GM12865 (cell line): ENCODE measurements at regions not wholly inside any gene's neighbourhood (a gene's known extent, or its start where the extent isn't known, plus 50 kb on each side); places are given as distances from the start of the nearest gene placed in this dataset.

Experiments used
- DNase-seq: peaks from one replicate; pipeline ENCODE4 v3.0.0; 2010; ENCODE audit warnings: low read depth
- H3K4me3 ChIP-seq: 2 replicates; pipeline ENCODE4 v1.5.1; 2011; ENCODE audit warnings: mild to moderate bottlenecking, low read depth, low read length, control low read depth
- TF ChIP-seq, protein P1 (sequence below): IDR thresholded peaks from 2 replicates; pipeline ENCODE4 v1.5.1; 2011; ENCODE audit warnings: low read length, control low read depth, low read depth, inconsistent platforms; ENCODE audit not compliant: insufficient read depth; ENCODE audit errors: missing control alignments

DNA sequence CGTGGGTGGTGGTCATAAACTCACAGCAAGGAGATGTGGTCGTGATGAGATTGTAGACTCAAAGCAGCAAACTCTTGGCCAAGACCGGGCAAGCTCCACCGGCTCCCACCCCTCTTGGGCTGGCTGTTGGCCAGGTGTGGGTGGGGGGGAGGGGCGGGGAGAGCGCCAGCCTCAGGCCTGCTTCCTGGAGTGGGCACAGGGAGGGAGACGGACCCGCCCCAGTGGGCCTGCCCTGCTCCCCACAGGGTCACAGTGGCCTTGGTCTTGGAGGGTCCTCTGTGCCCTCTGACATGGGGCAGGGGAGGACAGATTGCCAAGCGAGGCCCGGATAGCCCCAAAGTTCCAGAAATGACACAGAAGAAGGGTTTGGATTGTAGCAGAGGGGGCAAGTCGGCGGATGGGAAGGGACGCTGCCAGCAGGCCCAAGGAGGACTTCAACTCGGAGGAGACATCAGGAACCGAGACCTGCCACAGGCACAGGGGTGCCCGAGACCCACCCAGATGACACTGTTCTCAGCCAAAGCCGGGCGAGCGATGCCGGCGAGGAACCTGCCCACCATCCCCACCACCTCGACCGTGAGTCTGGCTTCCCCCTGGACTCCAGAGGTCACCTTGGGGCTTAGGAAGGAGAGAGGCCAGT is 85.4 kb upstream of the ACTRT2 start:
- H3K4me3 ChIP-seq, result no peak overlapping the region
- TF ChIP-seq, protein P1, sequence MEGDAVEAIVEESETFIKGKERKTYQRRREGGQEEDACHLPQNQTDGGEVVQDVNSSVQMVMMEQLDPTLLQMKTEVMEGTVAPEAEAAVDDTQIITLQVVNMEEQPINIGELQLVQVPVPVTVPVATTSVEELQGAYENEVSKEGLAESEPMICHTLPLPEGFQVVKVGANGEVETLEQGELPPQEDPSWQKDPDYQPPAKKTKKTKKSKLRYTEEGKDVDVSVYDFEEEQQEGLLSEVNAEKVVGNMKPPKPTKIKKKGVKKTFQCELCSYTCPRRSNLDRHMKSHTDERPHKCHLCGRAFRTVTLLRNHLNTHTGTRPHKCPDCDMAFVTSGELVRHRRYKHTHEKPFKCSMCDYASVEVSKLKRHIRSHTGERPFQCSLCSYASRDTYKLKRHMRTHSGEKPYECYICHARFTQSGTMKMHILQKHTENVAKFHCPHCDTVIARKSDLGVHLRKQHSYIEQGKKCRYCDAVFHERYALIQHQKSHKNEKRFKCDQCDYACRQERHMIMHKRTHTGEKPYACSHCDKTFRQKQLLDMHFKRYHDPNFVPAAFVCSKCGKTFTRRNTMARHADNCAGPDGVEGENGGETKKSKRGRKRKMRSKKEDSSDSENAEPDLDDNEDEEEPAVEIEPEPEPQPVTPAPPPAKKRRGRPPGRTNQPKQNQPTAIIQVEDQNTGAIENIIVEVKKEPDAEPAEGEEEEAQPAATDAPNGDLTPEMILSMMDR, result no peak
- no peak for DNase-seq

DNA sequence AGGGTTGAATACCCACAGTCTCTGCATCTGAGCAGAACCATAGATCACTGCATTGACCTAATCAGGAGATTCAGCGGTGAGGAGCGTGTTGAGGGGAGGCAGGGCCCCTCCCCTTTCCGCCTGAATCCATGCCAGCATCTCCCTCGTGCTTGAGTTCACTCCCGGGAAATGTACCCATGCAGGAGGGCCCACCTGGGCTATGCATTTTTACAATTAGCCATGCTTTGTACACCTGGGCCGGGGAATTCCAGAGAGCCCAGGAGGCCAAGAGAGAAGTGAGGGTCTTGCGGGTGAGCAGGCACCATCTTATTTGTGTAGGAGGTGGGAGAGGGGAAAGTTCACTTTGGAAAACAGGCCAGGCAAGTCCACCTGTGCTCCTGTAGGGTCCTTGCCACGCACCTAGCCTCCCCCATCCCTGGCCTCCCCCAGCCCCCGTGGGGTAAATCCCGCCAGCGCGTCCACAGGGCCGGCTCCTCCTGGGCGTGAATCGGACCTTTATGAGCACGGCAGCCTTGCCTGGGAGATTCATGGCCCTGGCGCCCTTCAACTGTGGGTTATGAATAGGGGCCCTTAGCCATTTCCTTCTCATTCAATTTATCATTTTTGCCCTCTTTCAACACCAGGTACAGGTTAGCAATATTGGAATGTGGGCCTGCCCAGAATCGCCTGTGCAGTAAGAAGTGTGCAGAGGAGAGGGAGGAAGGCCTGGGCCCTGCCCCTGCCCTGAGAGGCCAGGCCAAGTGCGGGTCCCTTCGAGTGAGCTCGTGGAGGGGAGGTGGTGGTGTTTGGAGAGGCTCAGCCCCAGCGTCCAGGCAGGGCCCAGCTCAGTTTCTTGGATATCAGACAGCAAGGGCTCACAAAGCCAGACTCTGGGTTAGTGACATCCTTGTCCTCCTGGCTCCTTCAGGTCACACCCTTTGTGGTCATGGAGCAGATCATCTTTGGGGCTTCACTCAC is 84.4 kb upstream of the ACTRT2 start:
- TF ChIP-seq, protein P1, result no peak
- H3K4me3 ChIP-seq, result no peak overlapping the region
- no peak for DNase-seq

DNA sequence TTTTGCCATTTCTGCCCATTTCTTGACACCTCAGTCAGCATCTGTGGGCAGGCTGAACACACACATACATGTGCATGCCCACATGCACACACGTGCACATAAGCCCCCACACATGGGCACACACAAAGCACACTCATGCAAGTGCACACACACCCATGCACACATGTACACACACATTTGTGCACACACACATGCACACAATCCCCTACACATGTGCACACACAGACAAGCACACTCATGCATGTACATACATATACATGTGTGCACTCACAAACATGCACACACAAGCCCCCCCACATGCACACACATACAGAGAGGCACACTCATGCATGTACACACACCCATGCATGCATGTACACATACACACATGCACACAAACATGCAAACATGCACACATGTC is 83.5 kb upstream of the ACTRT2 start:
- no peak for DNase-seq
- TF ChIP-seq, protein P1, result no peak
- H3K4me3 ChIP-seq, result no peak overlapping the region

DNA sequence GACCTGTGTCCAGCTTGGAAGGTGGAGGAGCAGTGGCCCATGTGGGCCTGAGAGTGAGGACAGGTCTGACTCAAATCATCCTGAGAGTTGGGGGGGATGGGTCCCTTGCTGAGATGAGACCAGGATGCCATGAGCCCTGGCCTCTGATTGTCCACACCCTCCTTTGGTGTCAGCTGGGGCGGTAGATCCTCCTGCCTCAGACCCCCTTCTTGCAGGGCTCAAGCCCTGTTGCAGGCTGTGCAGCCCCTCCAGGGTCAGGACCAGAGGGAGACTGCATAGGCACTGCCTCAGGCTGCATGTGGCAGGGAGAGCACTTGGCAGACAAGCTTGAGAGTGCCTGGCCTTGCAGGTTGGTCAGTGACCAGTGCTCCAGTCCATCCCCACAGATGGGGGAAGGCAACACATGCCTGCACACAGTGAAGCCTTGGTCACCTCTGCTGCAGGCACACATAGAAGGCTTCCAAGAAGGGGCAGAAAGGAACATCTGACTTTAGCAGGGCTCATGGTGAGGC is 82.2 kb upstream of the ACTRT2 start:
- no peak overlapping the region for H3K4me3 ChIP-seq
- TF ChIP-seq, protein P1, result no peak
- no peak for DNase-seq

DNA sequence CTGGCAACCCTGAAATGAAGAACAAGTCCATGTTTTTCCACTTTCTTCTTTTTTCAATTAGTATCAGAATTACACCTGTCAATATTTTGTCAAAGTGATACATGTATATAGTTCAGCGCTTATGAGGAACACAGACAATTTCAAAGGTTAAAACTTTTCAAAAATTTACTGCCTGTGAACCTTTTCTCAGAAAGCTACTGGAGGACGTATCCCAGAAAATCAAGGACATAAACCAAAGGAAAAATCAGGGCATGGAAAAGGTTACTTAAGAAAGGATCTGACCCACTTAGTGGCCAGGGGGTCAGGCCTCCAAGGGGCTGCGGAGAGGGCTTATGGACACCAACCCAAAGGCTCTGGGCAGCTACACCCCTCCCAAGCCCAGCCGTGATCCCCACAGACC is 81.1 kb upstream of the ACTRT2 start:
- TF ChIP-seq, protein P1, result no peak
- H3K4me3 ChIP-seq, result no peak overlapping the region
- no peak for DNase-seq

DNA sequence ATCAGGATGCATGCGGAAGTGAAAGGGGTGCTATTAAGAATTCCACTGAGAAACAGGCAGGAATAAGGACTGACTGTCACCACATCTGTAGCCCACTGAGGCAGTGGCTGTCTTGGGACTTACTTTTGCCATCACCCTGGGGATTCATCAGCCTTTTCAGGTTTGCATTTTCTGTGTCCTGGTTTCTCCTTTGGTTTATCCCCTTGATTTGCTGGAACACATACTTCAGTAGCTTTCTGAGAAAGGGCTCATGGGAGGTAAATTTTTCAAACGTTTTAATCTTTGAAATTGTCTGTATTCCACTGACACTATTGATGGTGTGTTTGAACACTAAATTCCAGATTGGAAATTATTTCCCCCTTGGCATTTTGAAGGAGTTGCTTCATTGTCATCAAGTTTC is 80.2 kb upstream of the ACTRT2 start:
- no peak overlapping the region for H3K4me3 ChIP-seq
- TF ChIP-seq, protein P1, result no peak
- DNase-seq, result no peak
